H9 (cell line): ENCODE measurements at regions not wholly inside any gene's neighbourhood (a gene's known extent, or its start where the extent isn't known, plus 50 kb on each side); places are given as distances from the start of the nearest gene placed in this dataset.
"Not testable (repeated sequence)": the region's sequence is repeated elsewhere in the genome, so short reads cannot be mapped to it uniquely, and the experiment has no call there.

Experiments used
- DNase-seq: peaks from one replicate; pipeline ENCODE4 v3.0.0-alpha.2; 2017
- H2AFZ ChIP-seq: one replicate; pipeline ENCODE4 v1.6.1; 2013; ENCODE audit warnings: mild to moderate bottlenecking, low read length, control low read depth, moderate library complexity
- H2AK5ac ChIP-seq: 2 replicates; pipeline ENCODE4 v1.6.1; 2013; ENCODE audit warnings: low read length, control low read depth, mixed read lengths; ENCODE audit not compliant: insufficient read length
- H2BK120ac ChIP-seq: one replicate; pipeline ENCODE4 v1.6.1; 2013; ENCODE audit warnings: low read depth, mild to moderate bottlenecking, low read length, control low read depth, inconsistent platforms; ENCODE audit not compliant: poor library complexity, severe bottlenecking
- H2BK12ac ChIP-seq: 2 replicates; pipeline ENCODE4 v1.6.1; 2013; ENCODE audit warnings: low read length, control low read depth, mixed read lengths, low read depth; ENCODE audit not compliant: insufficient read length
- H2BK15ac ChIP-seq: 2 replicates; pipeline ENCODE4 v1.6.1; 2013; ENCODE audit warnings: low read depth, low read length, control low read depth
- H2BK20ac ChIP-seq: one replicate; pipeline ENCODE4 v1.6.1; 2013; ENCODE audit warnings: low read depth, mild to moderate bottlenecking, low read length, control low read depth, inconsistent platforms; ENCODE audit not compliant: poor library complexity, severe bottlenecking
- H2BK5ac ChIP-seq: 2 replicates; pipeline ENCODE4 v1.6.1; 2013; ENCODE audit warnings: low read length, control low read depth, mixed read lengths; ENCODE audit not compliant: insufficient read length
- H3K14ac ChIP-seq: 2 replicates; pipeline ENCODE4 v1.6.1; 2013; ENCODE audit warnings: low read length, control low read depth; ENCODE audit not compliant: insufficient read depth
- H3K18ac ChIP-seq: 2 replicates; pipeline ENCODE4 v1.6.1; 2013; ENCODE audit warnings: low read depth, mild to moderate bottlenecking, mixed read lengths, low read length, control low read depth; ENCODE audit not compliant: insufficient read length
- H3K23ac ChIP-seq: 2 replicates; pipeline ENCODE4 v1.6.1; 2013; ENCODE audit warnings: low read length, control low read depth, mixed read lengths, low read depth; ENCODE audit not compliant: insufficient read length
- H3K23me2 ChIP-seq: 2 replicates; pipeline ENCODE4 v1.6.1; 2013; ENCODE audit warnings: low read depth, mild to moderate bottlenecking, mixed read lengths, low read length, control low read depth; ENCODE audit not compliant: insufficient read length, poor library complexity, severe bottlenecking
- H3K27ac ChIP-seq: 2 replicates; pipeline ENCODE4 v1.5.1; 2013; ENCODE audit warnings: low read length, control low read depth, mixed read lengths, low read depth; ENCODE audit not compliant: insufficient read length
- H3K27me3 ChIP-seq: 2 replicates; pipeline ENCODE4 v1.6.1; 2013; ENCODE audit warnings: low read length, control low read depth, inconsistent platforms; ENCODE audit not compliant: insufficient read depth
- H3K4ac ChIP-seq: 2 replicates; pipeline ENCODE4 v1.6.1; 2013; ENCODE audit warnings: low read depth, mild to moderate bottlenecking, control low read depth, inconsistent platforms, low read length, moderate library complexity
- H3K4me1 ChIP-seq: 2 replicates; pipeline ENCODE4 v1.6.1; 2013; ENCODE audit warnings: low read length, control low read depth, inconsistent platforms; ENCODE audit not compliant: insufficient read depth
- H3K4me2 ChIP-seq: 2 replicates; pipeline ENCODE4 v1.6.1; 2013; ENCODE audit warnings: low read length, control low read depth, mixed read lengths; ENCODE audit not compliant: insufficient read length, insufficient read depth
- H3K56ac ChIP-seq: 2 replicates; pipeline ENCODE4 v1.6.1; 2013; ENCODE audit warnings: low read depth, mild to moderate bottlenecking, mixed read lengths, low read length, control low read depth; ENCODE audit not compliant: insufficient read length
- H3K79me1 ChIP-seq: 2 replicates; pipeline ENCODE4 v1.6.1; 2013; ENCODE audit warnings: low read depth, mild to moderate bottlenecking, moderate library complexity, low read length, control low read depth, inconsistent platforms; ENCODE audit not compliant: insufficient read depth, poor library complexity, severe bottlenecking
- H3K79me2 ChIP-seq: 2 replicates; pipeline ENCODE4 v1.6.1; 2013; ENCODE audit warnings: low read length, control low read depth, inconsistent platforms; ENCODE audit not compliant: insufficient read depth
- H3K9ac ChIP-seq: 2 replicates; pipeline ENCODE4 v1.6.1; 2013; ENCODE audit warnings: low read length, control low read depth, mixed read lengths; ENCODE audit not compliant: insufficient read length; ENCODE audit errors: extremely low read depth
- H3K9me3 ChIP-seq: one replicate; pipeline ENCODE4 v1.6.1; 2013; ENCODE audit warnings: low read depth, low read length, inconsistent platforms; ENCODE audit not compliant: control insufficient read depth
- H3T11ph ChIP-seq: one replicate; pipeline ENCODE4 v1.6.1; 2013; ENCODE audit warnings: mild to moderate bottlenecking, low read length, control low read depth, inconsistent platforms
- H4K20me1 ChIP-seq: one replicate; pipeline ENCODE4 v1.6.1; 2013; ENCODE audit not compliant: control insufficient read depth, insufficient read length, insufficient read depth
- H4K5ac ChIP-seq: 2 replicates; pipeline ENCODE4 v1.6.1; 2013; ENCODE audit warnings: low read depth, mild to moderate bottlenecking, mixed read lengths, low read length, control low read depth; ENCODE audit not compliant: insufficient read length
- H4K8ac ChIP-seq: replicated peaks from 2 replicates; pipeline ENCODE4 v1.6.1; 2013; ENCODE audit warnings: low read length, control low read depth, mixed read lengths, low read depth; ENCODE audit not compliant: insufficient read length
- H4K91ac ChIP-seq: 2 replicates; pipeline ENCODE4 v1.6.1; 2013; ENCODE audit warnings: low read depth, mild to moderate bottlenecking, moderate library complexity, mixed read lengths, low read length, control low read depth; ENCODE audit not compliant: insufficient read length
- H3K27ac Mint-ChIP-seq, 3 experiments: 2 replicates in 2 of 3; 3 replicates in 1 of 3; pipeline ENCODE4 v1.8.0; 2020 to 2021; ENCODE audit warnings: mixed read lengths in 3 of 3, mild to moderate bottlenecking in 1 of 3, moderate library complexity in 1 of 3
- H3K27me3 Mint-ChIP-seq: 2 replicates; pipeline ENCODE4 v1.8.0; 2021; ENCODE audit warnings: low read depth, mild to moderate bottlenecking, moderate library complexity, mixed read lengths
- H3K36me3 Mint-ChIP-seq, 3 experiments: 2 replicates in 2 of 3; 3 replicates in 1 of 3; pipeline ENCODE4 v1.8.0; 2020 to 2021; ENCODE audit warnings: low read depth in 3 of 3, mixed read lengths in 3 of 3; ENCODE audit not compliant: insufficient read depth in 1 of 3
- H3K4me1 Mint-ChIP-seq, 2 experiments: 2 replicates each; pipeline ENCODE4 v1.8.0; 2020; ENCODE audit warnings: mixed read lengths in 2 of 2
- H3K4me3 Mint-ChIP-seq, 2 experiments: 2 replicates in 1 of 2; 3 replicates in 1 of 2; pipeline ENCODE4 v1.8.0; 2020 to 2021; ENCODE audit warnings: mild to moderate bottlenecking in 2 of 2, mixed read lengths in 2 of 2, moderate library complexity in 1 of 2
- H3K9me3 Mint-ChIP-seq, 2 experiments: 2 replicates in 1 of 2; 3 replicates in 1 of 2; pipeline ENCODE4 v1.8.0; 2020; ENCODE audit warnings: mild to moderate bottlenecking in 2 of 2, mixed read lengths in 2 of 2, moderate library complexity in 1 of 2
- WGBS: extraction: QIAGEN DNeasy Blood & Tissue Kit; methylation state at CpG from one replicate; pipeline ENCODE4 v1.1.7; 2013; ENCODE audit warnings: missing lambda C conversion rate, low lambda C conversion rate, mixed read lengths; ENCODE audit not compliant: insufficient read length; ENCODE audit errors: extremely low coverage; 5-methylcytosine and 5-hydroxymethylcytosine counted together

DNA sequence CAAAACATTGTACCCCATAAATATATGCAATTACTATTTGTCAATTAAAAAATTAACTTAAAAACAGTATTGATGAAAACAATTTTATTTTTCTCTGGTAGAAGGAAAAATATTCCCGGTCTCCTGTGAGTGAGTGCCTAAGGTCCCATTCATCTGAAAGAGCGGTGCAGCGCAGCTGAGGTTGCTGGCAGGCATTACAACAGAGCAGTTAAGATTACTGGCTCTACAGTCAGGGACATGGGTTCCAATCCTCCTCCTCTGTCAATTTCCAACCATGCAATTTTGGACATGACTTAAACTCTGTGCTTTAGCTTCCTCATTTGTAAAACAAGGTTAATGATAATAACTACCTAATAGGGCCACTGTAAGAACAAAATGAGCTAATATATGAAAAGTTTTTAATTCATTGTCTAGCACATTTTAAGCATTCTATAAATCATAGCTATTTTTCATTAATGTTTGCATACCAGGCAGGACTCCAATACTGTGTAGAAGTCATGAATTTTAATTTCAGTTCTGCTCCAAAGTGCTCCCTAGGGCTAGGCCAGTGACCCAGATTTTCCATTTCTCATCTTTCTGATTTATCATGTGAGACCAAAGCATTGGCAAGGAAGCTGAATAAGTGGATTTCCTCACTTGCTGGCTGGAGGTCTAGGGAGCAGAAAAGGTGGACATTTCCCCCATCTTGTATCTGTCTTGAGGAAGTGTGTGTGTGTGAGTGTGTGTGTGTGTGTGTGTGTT is 174.2 kb upstream of the NBPF19 start:
- H4K8ac ChIP-seq, H3T11ph ChIP-seq, H4K5ac ChIP-seq, H3K79me1 ChIP-seq, H3K4me3 Mint-ChIP-seq, H3K4ac ChIP-seq, H3K4me2 ChIP-seq, H3K18ac ChIP-seq, H3K4me1 Mint-ChIP-seq, H2BK120ac ChIP-seq, H3K79me2 ChIP-seq, H2BK5ac ChIP-seq, H3K36me3 Mint-ChIP-seq, H3K9ac ChIP-seq, DNase-seq, H3K27me3 Mint-ChIP-seq, H3K9me3 ChIP-seq, H3K27ac Mint-ChIP-seq, H2AK5ac ChIP-seq, H3K27me3 ChIP-seq, H4K20me1 ChIP-seq, H3K23me2 ChIP-seq, H3K27ac ChIP-seq, H3K4me1 ChIP-seq, H3K23ac ChIP-seq, H2BK15ac ChIP-seq, H3K56ac ChIP-seq, H2BK20ac ChIP-seq, H3K14ac ChIP-seq, H4K91ac ChIP-seq, H3K9me3 Mint-ChIP-seq, H2BK12ac ChIP-seq, H2AFZ ChIP-seq: not testable (repeated sequence)
- no CpG with 5 or more reads among the region's 3 CpGs for WGBS

DNA sequence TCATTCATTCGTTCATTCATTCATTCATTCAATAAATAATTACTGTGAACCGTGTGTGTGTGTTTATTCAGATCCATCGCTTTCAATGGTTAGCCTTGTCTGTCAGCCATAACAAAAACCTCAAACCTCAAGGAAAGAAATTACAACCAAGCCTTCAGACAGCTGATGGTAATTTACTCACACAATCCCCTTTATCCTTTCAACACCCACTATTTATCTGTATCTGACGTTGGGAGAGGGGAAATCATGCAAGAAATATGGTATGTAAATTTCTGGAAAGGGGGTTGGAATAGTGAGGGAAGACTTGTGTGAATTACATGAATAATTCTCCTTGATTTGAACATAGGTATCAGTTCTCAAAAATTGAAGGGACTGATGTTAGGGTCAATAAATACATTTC is 173.6 kb upstream of the NBPF19 start:
- H2AFZ ChIP-seq, H3K4ac ChIP-seq, H2BK120ac ChIP-seq, H3K9me3 ChIP-seq, H3T11ph ChIP-seq, H2BK5ac ChIP-seq, H3K14ac ChIP-seq, H3K79me1 ChIP-seq, H2AK5ac ChIP-seq, H3K27me3 Mint-ChIP-seq, H3K27me3 ChIP-seq, H3K18ac ChIP-seq, H2BK12ac ChIP-seq, H3K4me3 Mint-ChIP-seq, H3K4me1 Mint-ChIP-seq, H3K4me1 ChIP-seq, H4K8ac ChIP-seq, H3K23me2 ChIP-seq, H3K36me3 Mint-ChIP-seq, H4K91ac ChIP-seq, H3K27ac ChIP-seq, H4K5ac ChIP-seq, DNase-seq, H3K56ac ChIP-seq, H3K9me3 Mint-ChIP-seq, H3K27ac Mint-ChIP-seq, H2BK20ac ChIP-seq, H3K79me2 ChIP-seq, H3K4me2 ChIP-seq, H3K9ac ChIP-seq, H2BK15ac ChIP-seq, H4K20me1 ChIP-seq, H3K23ac ChIP-seq: not testable (repeated sequence)
- no CpG with 5 or more reads among the region's 4 CpGs for WGBS
